Right lobe of liver (tissue), 4 donors: ENCODE measurements at regions not wholly inside any gene's neighbourhood (a gene's known extent, or its start where the extent isn't known, plus 50 kb on each side); places are given as distances from the start of the nearest gene placed in this dataset.

Source experiments
- CTCF ChIP-seq, 4 donors: fragments of 200-600 bp in 3 of 4; fragments of 450-650 bp in 1 of 4; IDR thresholded peaks; one replicate each; pipeline versions ENCODE4 v1.5.1 to v1.8.0; 2016 to 2022; ENCODE audit warnings: antibody characterized with exemption in 4 of 4, mild to moderate bottlenecking in 2 of 4
- POLR2A ChIP-seq: fragments of 450-650 bp; IDR thresholded peaks from one replicate; pipeline ENCODE4 v1.6.1; 2017; ENCODE audit warnings: antibody characterized with exemption, mild to moderate bottlenecking
- donor health status: DM: no; HTN: no; CAD: no.
- donor health status: DM: no; HTN: no; CAD: no.
- donor health status: DM: no; HTN: yes; CAD: no.

- TF ChIP-seq POLR2A (no peak), CTCF (IDR thresholded peaks at IDR 0.05) (no peak)
Observed at GRCh38 chr6:145352382-145353080, 382.8 kb downstream of the EPM2A start.
